Hematopoietic multipotent progenitor cell (in vitro differentiated cells): ENCODE measurements at regions not wholly inside any gene's neighbourhood (a gene's known extent, or its start where the extent isn't known, plus 50 kb on each side); places are given as distances from the start of the nearest gene placed in this dataset.
"Not testable (repeated sequence)": the region's sequence is repeated elsewhere in the genome, so short reads cannot be mapped to it uniquely, and the experiment has no call there.

ENCODE experiments used
- DNase-seq, 3 donors: peaks; one replicate each; pipeline ENCODE4 v3.0.0-alpha.2; 2011 to 2015; ENCODE audit warnings: low read depth in 2 of 3, low spot score in 2 of 3

GRCh38 chr10:23493711-23494110 lies 54.8 kb downstream of the OTUD1 start:
- DNase-seq = no peak

GRCh38 chr10:23496727-23497126 lies 57.9 kb downstream of the OTUD1 start:
- DNase-seq = no peak

GRCh38 chr10:23499372-23500132 lies 60.7 kb downstream of the OTUD1 start:
- no peak for DNase-seq

GRCh38 chr10:23505797-23506465 lies 67.1 kb downstream of the OTUD1 start:
- no peak for DNase-seq

GRCh38 chr10:23512355-23513058 lies 73.6 kb downstream of the OTUD1 start:
- no peak for DNase-seq

GRCh38 chr10:23513621-23514020 lies 74.7 kb downstream of the OTUD1 start:
- not testable (repeated sequence) for DNase-seq

- no peak for DNase-seq
These were observed 75.4 kb downstream of the OTUD1 start for GRCh38 chr10:23514321-23514720.

GRCh38 chr10:23516530-23516929 lies 77.7 kb downstream of the OTUD1 start:
- peak in 1 of 3 donors; percentile 28 for DNase-seq

- no peak for DNase-seq
These were observed 78.3 kb downstream of the OTUD1 start for GRCh38 chr10:23517155-23517554.

GRCh38 chr10:23521735-23522134 lies 82.9 kb downstream of the OTUD1 start:
- no peak for DNase-seq

- DNase-seq = no peak
These were observed 83.5 kb downstream of the OTUD1 start for GRCh38 chr10:23522345-23522744.

- no peak for DNase-seq
These were observed 84.4 kb downstream of the OTUD1 start for GRCh38 chr10:23523251-23523650.

- DNase-seq = peak in 1 of 3 donors; percentile 33
These were observed 86.5 kb downstream of the OTUD1 start for GRCh38 chr10:23525406-23525805.

- no peak for DNase-seq
These were observed 89.5 kb downstream of the OTUD1 start for GRCh38 chr10:23528419-23528818.

- no peak for DNase-seq
These were observed 90.8 kb downstream of the OTUD1 start for GRCh38 chr10:23529625-23530024.

GRCh38 chr10:23530079-23530478 lies 91.2 kb downstream of the OTUD1 start:
- DNase-seq = peak in 1 of 3 donors; percentile 22

- no peak for DNase-seq
These were observed 94.3 kb downstream of the OTUD1 start for GRCh38 chr10:23533212-23533611.

GRCh38 chr10:23534326-23534725 lies 95.5 kb downstream of the OTUD1 start:
- peak in 1 of 3 donors; percentile 18 for DNase-seq

GRCh38 chr10:23534761-23535160 lies 95.9 kb downstream of the OTUD1 start:
- DNase-seq = no peak

- DNase-seq = no peak
These were observed 96.5 kb downstream of the OTUD1 start for GRCh38 chr10:23535381-23535780.

- no peak for DNase-seq
These were observed 100.1 kb downstream of the OTUD1 start for GRCh38 chr10:23538968-23539367.
